ENCODE measurements at regions not wholly inside any gene's neighbourhood (a gene's known extent, or its start where the extent isn't known, plus 50 kb on each side); places are given as distances from the start of the nearest gene placed in this dataset.

- intact Hi-C loops (cut with micrococcal nuclease; ENCODE audit: unreplicated experiment), result no loop called here
- Histone ChIP-seq H3K4me3 (ENCODE audit: low read depth in 2 of 2, low read length in 2 of 2) (no peak overlapping the region), H3K27me3 (ENCODE audit: control insufficient read depth, insufficient read depth, low read length) (no peaks in the 10 kb centered on the region), H3K27ac (ENCODE audit: low read length) (no peak overlapping the region), H3K9me3 (ENCODE audit: control insufficient read depth, insufficient read depth, low read depth, low read length) (no peaks in the 10 kb centered on the region), H3K4me1 (ENCODE audit: control insufficient read depth, insufficient read depth, low read length) (no peaks in the 10 kb centered on the region), H3K36me3 (ENCODE audit: control insufficient read depth, insufficient read depth, low read length) (no peaks in the 10 kb centered on the region)
- in situ Hi-C loops (cut with HindIII; ENCODE audit: low pct_unique_long_range_greater_than_20kb, low sequenced_read_pairs), result no loop called here
- DNase-seq (ENCODE audit: low read depth, low spot score) (no peak), ATAC-seq (no peak)
- POLR2A ChIA-PET, result no interaction called here
- BruUV-seq (replicated peaks), result no TSS peak
- TF ChIP-seq TCF7L2 (IDR thresholded peaks at IDR 0.05; ENCODE audit: low read depth, low read length), result no peak
- no peak for TF ChIP-seq REST (IDR thresholded peaks at IDR 0.05; ENCODE audit: insufficient read depth in 1 of 2, low read depth in 2 of 2, low read length in 1 of 2)
- TF ChIP-seq SIN3A (IDR thresholded peaks at IDR 0.05; ENCODE audit: borderline replicate concordance, insufficient read depth, low read depth, low read length), result no peak
- TF ChIP-seq POLR2AphosphoS5 (IDR thresholded peaks at IDR 0.05; ENCODE audit: low read depth, low read length), result no peak
- TF ChIP-seq CTCF (IDR thresholded peaks at IDR 0.05), result no peak
- CTCF ChIA-PET, result no interaction called here
These were observed 328.5 kb upstream of the DSEL start for GRCh38 chr18:67845035-67845434.

- in situ Hi-C loops (cut with HindIII; ENCODE audit: low pct_unique_long_range_greater_than_20kb, low sequenced_read_pairs) (no loop called here), intact Hi-C loops (cut with micrococcal nuclease; ENCODE audit: unreplicated experiment) (no loop called here)
- no TSS peak for BruUV-seq (replicated peaks)
- POLR2A ChIA-PET, result no interaction called here
- no peak for ATAC-seq
- no peaks in the 10 kb centered on the region for H3K36me3 ChIP-seq (ENCODE audit: control insufficient read depth, insufficient read depth, low read length)
- no peak overlapping the region for H3K27ac ChIP-seq (ENCODE audit: low read length)
- CTCF ChIA-PET, result no interaction called here
- DNase-seq (ENCODE audit: low read depth, low spot score), result no peak
- no peaks in the 10 kb centered on the region for H3K9me3 ChIP-seq (ENCODE audit: control insufficient read depth, insufficient read depth, low read depth, low read length)
- no peaks in the 10 kb centered on the region for H3K27me3 ChIP-seq (ENCODE audit: control insufficient read depth, insufficient read depth, low read length)
- no peak overlapping the region for H3K4me3 ChIP-seq (ENCODE audit: low read depth in 2 of 2, low read length in 2 of 2)
- H3K4me1 ChIP-seq (ENCODE audit: control insufficient read depth, insufficient read depth, low read length), result no peaks in the 10 kb centered on the region
- TF ChIP-seq TCF7L2 (IDR thresholded peaks at IDR 0.05; ENCODE audit: low read depth, low read length) (no peak), POLR2AphosphoS5 (IDR thresholded peaks at IDR 0.05; ENCODE audit: low read depth, low read length) (no peak), CTCF (IDR thresholded peaks at IDR 0.05) (no peak), SIN3A (IDR thresholded peaks at IDR 0.05; ENCODE audit: borderline replicate concordance, insufficient read depth, low read depth, low read length) (no peak), REST (IDR thresholded peaks at IDR 0.05; ENCODE audit: insufficient read depth in 1 of 2, low read depth in 2 of 2, low read length in 1 of 2) (no peak)
These were observed 323.9 kb upstream of the DSEL start for GRCh38 chr18:67840379-67840778.
